Left lung (tissue), 4 donors: ENCODE measurements at regions not wholly inside any gene's neighbourhood (a gene's known extent, or its start where the extent isn't known, plus 50 kb on each side); places are given as distances from the start of the nearest gene placed in this dataset.

ENCODE experiments used
- ATAC-seq: fragments of 200-7000 bp; cut with Tn5 transposase; one replicate; pipeline ENCODE4 v1.9.1; 2020; ENCODE audit warnings: moderate library complexity
- DNase-seq, 4 donors: peaks; one replicate each; pipeline ENCODE4 v3.0.0-alpha.2; 2013 to 2020
- H3K27ac ChIP-seq, 2 donors: fragments of 200-600 bp; sonication (generic) in 1 of 2; one replicate each; pipeline versions ENCODE4 v1.5.0 to v1.8.0; 2020 to 2021
- H3K27me3 ChIP-seq, 2 donors: fragments of 200-600 bp; sonication (generic) in 1 of 2; one replicate each; pipeline versions ENCODE4 v1.5.0 to v1.8.0; 2020 to 2021
- H3K36me3 ChIP-seq, 2 donors: fragments of 200-600 bp; sonication (generic) in 1 of 2; one replicate each; pipeline versions ENCODE4 v1.5.0 to v1.8.0; 2020 to 2021
- H3K4me1 ChIP-seq, 2 donors: fragments of 200-600 bp; one replicate each; pipeline ENCODE4 v1.8.0; 2021
- H3K4me3 ChIP-seq, 2 donors: fragments of 200-600 bp; sonication (generic) in 1 of 2; one replicate each; pipeline versions ENCODE4 v1.5.0 to v1.8.0; 2020 to 2021; ENCODE audit warnings: mild to moderate bottlenecking in 1 of 2
- H3K9me3 ChIP-seq, 2 donors: fragments of 200-600 bp; sonication (generic) in 1 of 2; one replicate each; pipeline versions ENCODE4 v1.5.0 to v1.8.0; 2020 to 2021
- intact Hi-C, 2 donors: fragments of 100-400 bp; cut with DNase I; formaldehyde crosslinking; loops; one replicate each; pipeline versions ENCODE4 v1.11.2 to v1.14.2; 2022
- TF ChIP-seq, protein P1 (sequence below), 2 donors: fragments of 200-600 bp; sonication (generic) in 1 of 2; IDR thresholded peaks; one replicate each; pipeline versions ENCODE4 v1.5.0 to v1.8.0; 2021; ENCODE audit warnings: antibody characterized with exemption in 2 of 2
- donor health status: DM: no; HTN: yes; CAD: no.
- donor health status: DM: no; HTN: no; CAD: no.

DNA sequence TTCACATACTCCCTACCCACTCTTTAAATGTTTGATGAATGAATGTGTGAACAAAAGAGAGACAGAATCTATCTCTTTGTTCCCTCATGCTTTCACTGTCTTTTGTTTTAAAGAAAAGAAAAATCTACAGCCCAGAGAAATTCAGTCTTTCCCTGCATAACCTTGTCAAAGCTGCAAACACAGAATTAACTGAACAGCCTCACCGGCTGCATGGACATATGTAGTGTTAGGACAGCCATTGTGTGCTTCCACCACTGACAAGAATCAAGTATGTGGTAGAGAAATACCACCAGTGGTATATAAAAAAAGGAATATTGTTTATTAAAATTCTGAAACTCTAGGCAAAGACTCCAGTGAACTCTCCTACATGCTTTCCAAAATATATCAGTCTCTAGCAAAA lies 348.4 kb upstream of the NBEA start:
- intact Hi-C loops = no loop called here
- H3K4me3 ChIP-seq = no peak overlapping the region
- H3K4me1 ChIP-seq = no peaks in the 10 kb centered on the region
- no peaks in the 10 kb centered on the region for H3K36me3 ChIP-seq
- peaks cover 0 to 11% of the 10 kb centered on the region in 2 donors for H3K9me3 ChIP-seq
- H3K27me3 ChIP-seq = no peaks in the 10 kb centered on the region
- no peak overlapping the region for H3K27ac ChIP-seq
- TF ChIP-seq, protein P1, sequence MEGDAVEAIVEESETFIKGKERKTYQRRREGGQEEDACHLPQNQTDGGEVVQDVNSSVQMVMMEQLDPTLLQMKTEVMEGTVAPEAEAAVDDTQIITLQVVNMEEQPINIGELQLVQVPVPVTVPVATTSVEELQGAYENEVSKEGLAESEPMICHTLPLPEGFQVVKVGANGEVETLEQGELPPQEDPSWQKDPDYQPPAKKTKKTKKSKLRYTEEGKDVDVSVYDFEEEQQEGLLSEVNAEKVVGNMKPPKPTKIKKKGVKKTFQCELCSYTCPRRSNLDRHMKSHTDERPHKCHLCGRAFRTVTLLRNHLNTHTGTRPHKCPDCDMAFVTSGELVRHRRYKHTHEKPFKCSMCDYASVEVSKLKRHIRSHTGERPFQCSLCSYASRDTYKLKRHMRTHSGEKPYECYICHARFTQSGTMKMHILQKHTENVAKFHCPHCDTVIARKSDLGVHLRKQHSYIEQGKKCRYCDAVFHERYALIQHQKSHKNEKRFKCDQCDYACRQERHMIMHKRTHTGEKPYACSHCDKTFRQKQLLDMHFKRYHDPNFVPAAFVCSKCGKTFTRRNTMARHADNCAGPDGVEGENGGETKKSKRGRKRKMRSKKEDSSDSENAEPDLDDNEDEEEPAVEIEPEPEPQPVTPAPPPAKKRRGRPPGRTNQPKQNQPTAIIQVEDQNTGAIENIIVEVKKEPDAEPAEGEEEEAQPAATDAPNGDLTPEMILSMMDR (IDR thresholded peaks at IDR 0.05) = no peak
- no peak for ATAC-seq
- no peak for DNase-seq

DNA sequence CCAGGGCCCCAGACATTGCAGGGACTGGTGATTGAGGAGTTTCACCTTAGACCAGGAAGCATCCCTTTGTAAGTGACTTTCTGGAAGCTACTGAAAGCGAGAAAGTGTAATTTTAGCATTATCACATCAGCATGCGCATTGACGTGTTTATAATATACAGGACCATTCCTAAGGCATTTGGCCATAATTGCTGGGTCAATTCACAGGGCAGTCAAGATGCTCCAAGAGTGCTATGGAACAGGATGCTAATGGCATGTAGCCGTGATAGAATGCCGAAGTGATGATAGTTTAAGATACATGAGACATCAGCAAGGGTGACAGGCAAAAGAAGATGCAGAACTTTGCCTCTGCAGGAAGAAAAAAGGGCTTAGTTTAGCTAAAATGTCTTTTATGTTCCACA lies 347.6 kb upstream of the NBEA start:
- DNase-seq (no peak), ATAC-seq (no peak)
- TF ChIP-seq, protein P1 (IDR thresholded peaks at IDR 0.05) = no peak
- Histone ChIP-seq H3K4me1 (no peaks in the 10 kb centered on the region), H3K36me3 (no peaks in the 10 kb centered on the region), H3K27me3 (no peaks in the 10 kb centered on the region), H3K9me3 (peaks cover 0 to 11% of the 10 kb centered on the region in 2 donors), H3K27ac (no peak overlapping the region), H3K4me3 (no peak overlapping the region)
- intact Hi-C loops = no loop called here

DNA sequence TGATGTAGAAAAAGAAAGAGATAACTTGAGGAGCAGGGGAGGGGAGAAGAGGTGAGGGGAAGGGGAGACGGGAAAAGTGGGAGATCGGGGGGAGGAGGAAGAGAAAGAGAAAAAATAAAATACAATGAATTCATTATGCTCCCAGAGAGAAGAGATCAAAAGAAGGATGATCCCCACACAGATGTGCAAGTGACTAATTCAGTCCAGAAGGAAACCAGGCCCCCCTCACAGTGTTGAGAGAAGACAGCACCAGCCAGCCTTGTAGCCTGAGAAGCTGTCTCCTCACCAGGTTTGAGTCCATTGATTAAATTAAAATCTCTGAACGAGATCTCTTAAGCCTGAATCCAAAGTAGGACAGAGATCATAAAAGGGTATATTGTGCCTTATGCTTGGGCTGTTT lies 333.7 kb upstream of the NBEA start:
- Histone ChIP-seq H3K4me1 (no peaks in the 10 kb centered on the region), H3K27me3 (no peaks in the 10 kb centered on the region), H3K27ac (no peak overlapping the region), H3K9me3 (peaks cover 0 to 13% of the 10 kb centered on the region in 2 donors), H3K4me3 (no peak overlapping the region), H3K36me3 (no peaks in the 10 kb centered on the region)
- ATAC-seq = no peak
- intact Hi-C loops = no loop called here
- TF ChIP-seq, protein P1 (IDR thresholded peaks at IDR 0.05) = no peak
- no peak for DNase-seq

DNA sequence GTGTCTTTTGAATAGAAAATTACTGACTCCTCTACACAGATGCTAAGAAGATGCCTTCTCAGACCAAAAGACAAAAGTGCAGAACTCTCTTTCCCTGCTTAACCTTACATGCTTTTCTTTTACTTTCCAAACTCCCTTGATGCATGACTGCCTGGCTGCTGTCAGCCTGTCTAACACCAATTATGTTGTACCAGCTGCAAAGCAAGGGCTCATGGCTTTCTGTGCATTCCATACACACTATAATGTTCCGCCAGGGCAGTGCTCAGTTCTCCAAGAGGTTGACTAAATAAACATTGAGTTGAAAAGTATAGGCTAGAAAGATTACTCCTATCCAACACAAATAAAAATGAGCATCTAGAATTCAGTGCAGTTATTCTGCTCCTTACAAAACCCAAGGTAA lies 330.4 kb upstream of the NBEA start:
- Histone ChIP-seq H3K9me3 (peaks cover 0 to 2% of the 10 kb centered on the region in 2 donors), H3K36me3 (no peaks in the 10 kb centered on the region), H3K4me1 (no peaks in the 10 kb centered on the region), H3K27me3 (no peaks in the 10 kb centered on the region), H3K4me3 (no peak overlapping the region), H3K27ac (no peak overlapping the region)
- TF ChIP-seq, protein P1 (IDR thresholded peaks at IDR 0.05) = no peak
- intact Hi-C loops = no loop called here
- ATAC-seq (no peak), DNase-seq (no peak)

DNA sequence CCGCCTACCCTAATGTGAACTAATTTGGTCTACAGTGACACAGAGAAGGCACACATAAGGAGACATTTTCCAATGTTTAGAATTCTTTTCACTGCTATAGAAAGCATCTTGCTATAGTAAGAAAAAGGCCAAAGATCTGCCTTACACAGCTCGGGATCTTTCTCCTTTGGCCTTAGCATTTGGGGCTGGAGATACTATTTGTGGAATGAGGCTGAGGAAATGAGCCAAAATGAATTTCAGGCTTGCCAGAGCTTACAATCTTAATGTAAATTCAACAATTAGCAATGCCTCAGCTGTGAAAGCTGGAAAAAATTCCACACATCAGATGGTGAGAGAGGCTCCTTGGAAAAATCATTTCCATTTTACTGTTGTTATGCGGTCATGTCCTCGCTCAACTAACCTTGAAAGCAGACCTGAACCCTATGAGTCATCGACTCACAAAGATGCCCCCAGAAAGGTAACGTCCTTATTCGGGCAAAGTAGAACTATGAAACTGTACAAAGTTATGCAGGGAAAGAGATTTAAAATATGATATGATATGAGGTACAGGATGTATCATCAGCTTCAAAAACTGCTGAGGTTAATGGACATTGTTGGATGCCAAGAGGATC lies 324.5 kb upstream of the NBEA start:
- no peaks in the 10 kb centered on the region for H3K4me1 ChIP-seq
- no peaks in the 10 kb centered on the region for H3K27me3 ChIP-seq
- no peak for ATAC-seq
- H3K36me3 ChIP-seq = no peaks in the 10 kb centered on the region
- peaks cover 0 to 2% of the 10 kb centered on the region in 2 donors for H3K9me3 ChIP-seq
- no peak overlapping the region for H3K4me3 ChIP-seq
- TF ChIP-seq, protein P1 (IDR thresholded peaks at IDR 0.05) = no peak
- intact Hi-C loops = no loop called here
- no peak overlapping the region for H3K27ac ChIP-seq
- DNase-seq = no peak
